ENCODE measurements at regions not wholly inside any gene's neighbourhood (a gene's known extent, or its start where the extent isn't known, plus 50 kb on each side); places are given as distances from the start of the nearest gene placed in this dataset.

DNA sequence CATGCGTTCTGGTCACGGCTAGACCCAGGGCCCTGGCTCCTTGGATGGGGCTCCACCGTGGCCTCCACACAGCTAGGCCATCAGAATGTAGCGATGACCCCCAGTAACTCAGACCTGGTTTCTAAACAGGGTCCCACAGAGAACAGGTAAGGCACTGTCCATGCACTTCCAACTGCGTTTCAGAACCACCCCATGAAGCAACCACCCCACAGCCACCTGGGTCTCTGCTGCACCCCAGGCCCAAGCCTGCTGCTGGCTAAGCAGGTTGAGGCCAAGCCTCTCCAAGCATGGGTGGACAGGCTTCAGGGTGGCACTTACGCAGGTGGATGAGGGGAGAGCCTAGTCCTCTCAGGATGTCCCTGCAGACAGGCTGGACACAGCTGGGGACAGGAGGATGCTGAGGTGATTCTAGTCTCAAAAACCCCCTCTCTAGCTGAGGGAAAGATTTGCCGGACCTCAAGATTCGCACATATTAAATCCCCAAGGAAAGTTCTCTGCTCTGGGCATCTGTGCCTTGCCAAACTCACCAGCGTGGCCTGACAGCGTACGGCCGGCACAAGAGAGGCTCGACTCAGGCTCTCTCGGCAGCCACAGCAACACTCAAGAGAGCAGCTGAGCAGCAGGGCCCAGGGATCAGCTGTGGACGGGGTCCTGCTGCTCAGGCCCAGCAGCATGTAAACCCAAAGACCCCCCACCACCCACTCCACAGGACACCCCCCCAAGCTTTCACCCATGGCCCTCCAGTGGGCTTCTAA is 141.6 kb downstream of the CRYBB2 start:
- Histone ChIP-seq H4K5ac (ENCODE audit: low read depth, low read length) (no peak overlapping the region), H3K56ac (ENCODE audit: extremely low read depth, insufficient read depth, low read length) (no peak overlapping the region), H3K79me1 (ENCODE audit: low read depth in 1 of 2, low read length in 2 of 2) (peaks cover 7 to 30% of the 10 kb centered on the region in 2 experiments; a peak in 2 of 4 replicates), H3K27ac (ENCODE audit: insufficient read depth, low read length) (no peak overlapping the region), H3K27me3 (ENCODE audit: control insufficient read depth, insufficient read depth, low read length) (no peaks in the 10 kb centered on the region), H3K4ac (ENCODE audit: low read depth, low read length) (no peak overlapping the region), H2AK9ac (replicated peaks; ENCODE audit: low read depth, low read length, poor library complexity) (no peak overlapping the region), H2BK5ac (ENCODE audit: low read depth, low read length, poor library complexity, severe bottlenecking) (no peak overlapping the region), H3K4me1 (ENCODE audit: control insufficient read depth, insufficient read depth, low read length) (peaks cover 9% of the 10 kb centered on the region; the same call in 1 of the 2 replicates), H3K4me3 (ENCODE audit: insufficient read depth, low read depth, low read length) (no peak overlapping the region), H3K9me1 (ENCODE audit: insufficient read depth, low read length) (peaks cover 3% of the 10 kb centered on the region; the same call in 1 of the 2 replicates), H4K91ac (ENCODE audit: insufficient read depth, low read depth, low read length) (no peak overlapping the region), H2AFZ (replicated peaks; ENCODE audit: low read length, poor library complexity) (no peak overlapping the region), H2BK15ac (ENCODE audit: low read depth, low read length) (no peak overlapping the region), H2BK20ac (ENCODE audit: low read depth, low read length) (no peak overlapping the region), H2BK120ac (ENCODE audit: low read depth, low read length) (no peak overlapping the region), H4K20me1 (ENCODE audit: insufficient read depth, low read length) (peaks cover 32% of the 10 kb centered on the region), H3K36me3 (ENCODE audit: control insufficient read depth, insufficient read depth, low read length) (peaks cover 32% of the 10 kb centered on the region), H3K23ac (ENCODE audit: low read depth, low read length) (no peak overlapping the region), H3K9me3 (ENCODE audit: control insufficient read depth, insufficient read depth, low read length) (no peaks in the 10 kb centered on the region), H3K9ac (ENCODE audit: low read depth, low read length) (no peak overlapping the region), H3K18ac (ENCODE audit: low read depth, low read length) (no peak overlapping the region), H3K4me2 (ENCODE audit: low read depth, low read length) (no peak overlapping the region), H2AK5ac (ENCODE audit: low read depth, low read length) (no peak overlapping the region), H4K8ac (ENCODE audit: low read depth in 2 of 2, low read length in 2 of 2) (no peak overlapping the region), H3K14ac (replicated peaks; ENCODE audit: low read depth, low read length) (no peak overlapping the region)
- POLR2A ChIA-PET (ENCODE audit: unreplicated experiment): no interaction called here
- dilution Hi-C loops (cut with HindIII; ENCODE audit: low sequenced_read_pairs, unreplicated experiment) (no loop called here), in situ Hi-C loops (cut with MboI; ENCODE audit: low sequenced_read_pairs) (no loop called here), intact Hi-C loops (cut with micrococcal nuclease) (no loop called here)
- no peak for TF ChIP-seq MAFK (IDR thresholded peaks at IDR 0.05; ENCODE audit: low read depth, low read length)
- TF ChIP-seq BHLHE40 (IDR thresholded peaks at IDR 0.05; ENCODE audit: low read depth, low read length): no peak
- TF ChIP-seq, protein P1, sequence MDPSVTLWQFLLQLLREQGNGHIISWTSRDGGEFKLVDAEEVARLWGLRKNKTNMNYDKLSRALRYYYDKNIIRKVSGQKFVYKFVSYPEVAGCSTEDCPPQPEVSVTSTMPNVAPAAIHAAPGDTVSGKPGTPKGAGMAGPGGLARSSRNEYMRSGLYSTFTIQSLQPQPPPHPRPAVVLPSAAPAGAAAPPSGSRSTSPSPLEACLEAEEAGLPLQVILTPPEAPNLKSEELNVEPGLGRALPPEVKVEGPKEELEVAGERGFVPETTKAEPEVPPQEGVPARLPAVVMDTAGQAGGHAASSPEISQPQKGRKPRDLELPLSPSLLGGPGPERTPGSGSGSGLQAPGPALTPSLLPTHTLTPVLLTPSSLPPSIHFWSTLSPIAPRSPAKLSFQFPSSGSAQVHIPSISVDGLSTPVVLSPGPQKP (IDR thresholded peaks at IDR 0.05; ENCODE audit: borderline replicate concordance, low read depth, low read length): no peak
- no peak for TF ChIP-seq RCOR1 (IDR thresholded peaks at IDR 0.05; ENCODE audit: insufficient replicate concordance, low read length)
- TF ChIP-seq POLR2A (IDR thresholded peaks at IDR 0.05; ENCODE audit: low read depth, low read length): no peak
- TF ChIP-seq, protein P2, sequence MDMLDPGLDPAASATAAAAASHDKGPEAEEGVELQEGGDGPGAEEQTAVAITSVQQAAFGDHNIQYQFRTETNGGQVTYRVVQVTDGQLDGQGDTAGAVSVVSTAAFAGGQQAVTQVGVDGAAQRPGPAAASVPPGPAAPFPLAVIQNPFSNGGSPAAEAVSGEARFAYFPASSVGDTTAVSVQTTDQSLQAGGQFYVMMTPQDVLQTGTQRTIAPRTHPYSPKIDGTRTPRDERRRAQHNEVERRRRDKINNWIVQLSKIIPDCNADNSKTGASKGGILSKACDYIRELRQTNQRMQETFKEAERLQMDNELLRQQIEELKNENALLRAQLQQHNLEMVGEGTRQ (IDR thresholded peaks at IDR 0.05; ENCODE audit: low read depth, low read length): no peak
- no peak for TF ChIP-seq FOS (IDR thresholded peaks at IDR 0.05; ENCODE audit: low read depth, low read length)
- TF ChIP-seq, protein P3, sequence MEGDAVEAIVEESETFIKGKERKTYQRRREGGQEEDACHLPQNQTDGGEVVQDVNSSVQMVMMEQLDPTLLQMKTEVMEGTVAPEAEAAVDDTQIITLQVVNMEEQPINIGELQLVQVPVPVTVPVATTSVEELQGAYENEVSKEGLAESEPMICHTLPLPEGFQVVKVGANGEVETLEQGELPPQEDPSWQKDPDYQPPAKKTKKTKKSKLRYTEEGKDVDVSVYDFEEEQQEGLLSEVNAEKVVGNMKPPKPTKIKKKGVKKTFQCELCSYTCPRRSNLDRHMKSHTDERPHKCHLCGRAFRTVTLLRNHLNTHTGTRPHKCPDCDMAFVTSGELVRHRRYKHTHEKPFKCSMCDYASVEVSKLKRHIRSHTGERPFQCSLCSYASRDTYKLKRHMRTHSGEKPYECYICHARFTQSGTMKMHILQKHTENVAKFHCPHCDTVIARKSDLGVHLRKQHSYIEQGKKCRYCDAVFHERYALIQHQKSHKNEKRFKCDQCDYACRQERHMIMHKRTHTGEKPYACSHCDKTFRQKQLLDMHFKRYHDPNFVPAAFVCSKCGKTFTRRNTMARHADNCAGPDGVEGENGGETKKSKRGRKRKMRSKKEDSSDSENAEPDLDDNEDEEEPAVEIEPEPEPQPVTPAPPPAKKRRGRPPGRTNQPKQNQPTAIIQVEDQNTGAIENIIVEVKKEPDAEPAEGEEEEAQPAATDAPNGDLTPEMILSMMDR (conservative IDR thresholded peaks at IDR 0.05; ENCODE audit: low read depth, low read length): no peak
- TF ChIP-seq RAD21 (IDR thresholded peaks at IDR 0.05; ENCODE audit: low read length): no peak
- TF ChIP-seq NFE2L2 (IDR thresholded peaks at IDR 0.05; ENCODE audit: low read depth, low read length): no peak
- TF ChIP-seq CHD1 (IDR thresholded peaks at IDR 0.05; ENCODE audit: low read depth, low read length): no peak
- no peak for TF ChIP-seq RFX5 (IDR thresholded peaks at IDR 0.05; ENCODE audit: low read depth, low read length)
- TF ChIP-seq CEBPB (IDR thresholded peaks at IDR 0.05; ENCODE audit: low read depth, low read length): no peak
- TF ChIP-seq MXI1 (IDR thresholded peaks at IDR 0.05; ENCODE audit: borderline replicate concordance, low read depth, low read length): no peak
- CTCF ChIA-PET: no interaction called here
- ATAC-seq (ENCODE audit: low read depth): no peak
- BruUV-seq (replicated peaks): no TSS peak
- DNase-seq: no peak
- 98% methylated on average over 8 of the region's 15 CpGs; no CpG with 5 or more reads in 1 of the 2 experiments for WGBS, 2 experiments (ENCODE audit: extremely low coverage in 2 of 2, insufficient read length in 1 of 2)

Measured in IMR-90 (cell line).